A549 (cell line): ENCODE measurements at regions not wholly inside any gene's neighbourhood (a gene's known extent, or its start where the extent isn't known, plus 50 kb on each side); places are given as distances from the start of the nearest gene placed in this dataset.

Experiments used
- ATAC-seq, 2 experiments: fragments of 200-7000 bp in 1 of 2; fragments of >200 bp in 1 of 2; cut with Nextera tagmentation in 1 of 2; cut with Tn5 transposase in 1 of 2; 3 replicates each; pipeline versions ENCODE4 v1.8.0 to v1.9.1; 2018 to 2020; ENCODE audit warnings: mild to moderate bottlenecking in 1 of 2, moderate library complexity in 1 of 2
- CTCF ChIA-PET: fragments of 300-600 bp; sonication (Branson Sonifier 250); formaldehyde crosslinking; extraction: SDS; loops from one replicate; lab custom pipeline; 2021; ENCODE audit warnings: antibody characterized with exemption, inconsistent platforms; lab: Yijun Ruan, JAX
- POLR2A ChIA-PET: fragments of 350-600 bp; formaldehyde crosslinking; extraction: SDS; loops from one replicate; lab custom pipeline; 2021; ENCODE audit warnings: antibody characterized with exemption, inconsistent platforms; lab: Yijun Ruan, JAX
- DNase-seq, 2 experiments: peaks; one replicate each; pipeline versions ENCODE4 v3.0.0 to v3.0.0-alpha.2; 2011 to 2016; ENCODE audit warnings: low read depth in 1 of 2, low spot score in 1 of 2
- FAIRE-seq: peaks from 2 replicates; lab custom pipeline; 2011; peaks lifted over from hg19 to GRCh38; lab: Jason Lieb, UNC
- H3K27ac ChIP-seq, 2 experiments: fragments of >200 bp; sonication (Bioruptor Twin); formaldehyde crosslinking; 3 replicates each; pipeline ENCODE4 v1.5.1; 2016 to 2017
- H3K4me1 ChIP-seq: fragments of >200 bp; sonication (Bioruptor Twin); formaldehyde crosslinking; 3 replicates; pipeline ENCODE4 v1.6.1; 2016
- H3K4me2 ChIP-seq: fragments of >200 bp; sonication (Bioruptor Twin); formaldehyde crosslinking; 3 replicates; pipeline ENCODE4 v1.6.1; 2016
- H3K4me3 ChIP-seq: fragments of >200 bp; sonication (Bioruptor Twin); formaldehyde crosslinking; 3 replicates; pipeline ENCODE4 v1.5.1; 2016
- H3K9me3 ChIP-seq: fragments of >200 bp; sonication (Bioruptor Twin); formaldehyde crosslinking; 3 replicates; pipeline ENCODE4 v1.6.1; 2016
- CBX2 ChIP-seq: fragments of 200-600 bp; sonication (generic); IDR thresholded peaks from 2 replicates; pipeline ENCODE4 v1.6.1; 2016; ENCODE audit warnings: low read depth, mild to moderate bottlenecking, borderline replicate concordance
- CBX8 ChIP-seq: fragments of 200-600 bp; sonication (generic); IDR thresholded peaks from 2 replicates; pipeline ENCODE4 v1.6.1; 2016
- CEBPB ChIP-seq, 2 experiments: fragments of >200 bp in 1 of 2; sonication (Bioruptor Twin) in 1 of 2; formaldehyde crosslinking in 1 of 2; IDR thresholded peaks; 2 replicates each; pipeline ENCODE4 v1.6.1; 2012 to 2016
- CHD2 ChIP-seq: fragments of 150-350 bp; IDR thresholded peaks from 2 replicates; pipeline ENCODE4 v1.6.1; 2014; ENCODE audit warnings: low read length; ENCODE audit not compliant: partially characterized antibody
- CHD4 ChIP-seq: fragments of 200-600 bp; sonication (generic); IDR thresholded peaks from 2 replicates; pipeline ENCODE4 v1.6.1; 2016; ENCODE audit warnings: antibody characterized with exemption, mild to moderate bottlenecking, borderline replicate concordance
- CTCF ChIP-seq: fragments of >200 bp; sonication (Bioruptor Twin); formaldehyde crosslinking; IDR thresholded peaks from 3 replicates; pipeline ENCODE4 v1.5.1; 2016
- ESRRA ChIP-seq: fragments of 150-350 bp; IDR thresholded peaks from 2 replicates; pipeline ENCODE4 v1.6.1; 2014; ENCODE audit warnings: mild to moderate bottlenecking, low read length, borderline replicate concordance
- HDAC2 ChIP-seq: fragments of 200-600 bp; sonication (generic); IDR thresholded peaks from 2 replicates; pipeline ENCODE4 v1.6.1; 2016
- HES2 ChIP-seq: fragments of >200 bp; sonication (Bioruptor Twin); formaldehyde crosslinking; IDR thresholded peaks from 2 replicates; pipeline ENCODE4 v1.6.1; 2016
- HOXA7 ChIP-seq: fragments of 250-450 bp; sonication (Bioruptor Pico); IDR thresholded peaks from 2 replicates; pipeline ENCODE4 v1.5.0; 2020; ENCODE audit warnings: mild to moderate bottlenecking, moderate library complexity
- HOXB13 ChIP-seq: fragments of 250-450 bp; sonication (Bioruptor Pico); IDR thresholded peaks from 2 replicates; pipeline ENCODE4 v1.5.0; 2020; ENCODE audit warnings: low read depth, mild to moderate bottlenecking, moderate library complexity
- JUNB ChIP-seq: fragments of >200 bp; sonication (Bioruptor Twin); formaldehyde crosslinking; IDR thresholded peaks from 2 replicates; pipeline ENCODE4 v1.6.1; 2016
- MAFK ChIP-seq: fragments of 450-650 bp; IDR thresholded peaks from 2 replicates; pipeline ENCODE4 v1.6.1; 2014; ENCODE audit not compliant: partially characterized antibody
- NR3C1 ChIP-seq: fragments of >200 bp; sonication (Bioruptor Twin); formaldehyde crosslinking; IDR thresholded peaks from 3 replicates; pipeline ENCODE4 v1.6.1; 2017
- USF2 ChIP-seq: fragments of 450-650 bp; IDR thresholded peaks from 2 replicates; pipeline ENCODE4 v1.6.1; 2014; ENCODE audit warnings: antibody characterized with exemption
- ZNF302 ChIP-seq: fragments of 250-450 bp; sonication (Bioruptor Pico); IDR thresholded peaks from 2 replicates; pipeline ENCODE4 v1.9.0; 2021; ENCODE audit warnings: inconsistent platforms, mild to moderate bottlenecking, moderate library complexity
- ZSCAN20 ChIP-seq: fragments of 250-450 bp; sonication (Bioruptor Pico); IDR thresholded peaks from 2 replicates; pipeline ENCODE4 v1.8.0; 2022; ENCODE audit warnings: mild to moderate bottlenecking, moderate library complexity
- WGBS: methylation state at CpG from one replicate; pipeline ENCODE4 v1.1.6; 2017; ENCODE audit errors: missing lambda C conversion rate; 5-methylcytosine and 5-hydroxymethylcytosine counted together

GRCh38 chr20:57023997-57024396 is 242.4 kb downstream of the BMP7 start:
- ChIA-PET POLR2A (no interaction called here), CTCF (interaction anchor here (1.0 to 1.7 kb wide), 4 partner anchors 17 to 473 kb away, joined by 3 to 5 read pairs (median 3); no protein-coding TSS in a partner anchor)
- no peak overlapping the region for H3K27ac ChIP-seq
- ATAC-seq (no peak), DNase-seq (no peak), FAIRE-seq (no peak)
- WGBS: 83% methylated on average over 9 of the region's 9 CpGs
- no peak overlapping the region for H3K4me2 ChIP-seq
- peaks cover 4% of the 10 kb centered on the region; the same call in 1 of the 3 replicates for H3K4me1 ChIP-seq
- TF ChIP-seq CHD2 (no peak), HES2 (no peak), CEBPB (IDR thresholded peaks at IDR 0.05) (no peak), NR3C1 (no peak), ESRRA (no peak), CBX2 (no peak)
- no peak overlapping the region for H3K4me3 ChIP-seq
- H3K9me3 ChIP-seq: no peaks in the 10 kb centered on the region

GRCh38 chr20:57024849-57025248 is 241.6 kb downstream of the BMP7 start:
- TF ChIP-seq CBX8 (no peak), ZNF302 (CRISPR knock-in tag) (no peak), USF2 (no peak), HOXA7 (CRISPR knock-in tag) (no peak), HOXB13 (CRISPR knock-in tag) (no peak), CEBPB (IDR thresholded peaks at IDR 0.05) (no peak), MAFK (no peak), ZSCAN20 (CRISPR knock-in tag) (no peak)
- H3K9me3 ChIP-seq: no peaks in the 10 kb centered on the region
- no peak overlapping the region for H3K4me3 ChIP-seq
- H3K27ac ChIP-seq: no peak overlapping the region
- H3K4me1 ChIP-seq: peaks cover 4% of the 10 kb centered on the region; the same call in 1 of the 3 replicates
- DNase-seq (no peak), ATAC-seq (no peak), FAIRE-seq (no peak)
- WGBS: 72% methylated on average over 4 of the region's 4 CpGs
- POLR2A ChIA-PET: no interaction called here
- CTCF ChIA-PET: interaction anchor here (1.0 to 1.7 kb wide), 3 partner anchors 13 to 22 kb away, joined by 3 to 5 read pairs (median 5); no protein-coding TSS in a partner anchor
- H3K4me2 ChIP-seq: no peak overlapping the region

- Histone ChIP-seq H3K4me3 (no peak overlapping the region), H3K4me2 (no peak overlapping the region), H3K4me1 (peaks cover 4% of the 10 kb centered on the region; the same call in 2 of the 3 replicates), H3K9me3 (no peaks in the 10 kb centered on the region), H3K27ac (no peak overlapping the region)
- no peak for TF ChIP-seq HDAC2
- no peak for TF ChIP-seq USF2
- TF ChIP-seq JUNB: no peak
- no peak for TF ChIP-seq CTCF
- no peak for TF ChIP-seq CHD4
- no peak for DNase-seq
- ChIA-PET POLR2A (no interaction called here), CTCF (interaction anchor here (1.0 to 1.7 kb wide), 3 partner anchors 13 to 22 kb away, joined by 3 to 5 read pairs (median 5); no protein-coding TSS in a partner anchor)
- ATAC-seq: no peak
- 31% methylated on average over 3 of the region's 3 CpGs for WGBS
- FAIRE-seq: no peak
Measured at GRCh38 chr20:57025261-57025660, 241.2 kb downstream of the BMP7 start.
